ENCODE measurements at regions not wholly inside any gene's neighbourhood (a gene's known extent, or its start where the extent isn't known, plus 50 kb on each side); places are given as distances from the start of the nearest gene placed in this dataset.
"Not testable (repeated sequence)": the region's sequence is repeated elsewhere in the genome, so short reads cannot be mapped to it uniquely, and the experiment has no call there.

- DNase-seq (ENCODE audit: low spot score): no peak
- no peak for TF ChIP-seq CTCF (IDR thresholded peaks at IDR 0.05; ENCODE audit: extremely low read depth, missing control alignments)
Observed at GRCh38 chr7:42550706-42551470, 313.9 kb upstream of the GLI3 start.

GRCh38 chr7:42549866-42550485, 313.0 kb upstream of the GLI3 start:
- DNase-seq (ENCODE audit: low spot score): no peak
- TF ChIP-seq CTCF (IDR thresholded peaks at IDR 0.05; ENCODE audit: extremely low read depth, missing control alignments): no peak

GRCh38 chr7:42548816-42549611, 312.0 kb upstream of the GLI3 start:
- DNase-seq (ENCODE audit: low spot score): no peak

GRCh38 chr7:42545049-42545724, 308.2 kb upstream of the GLI3 start:
- DNase-seq (ENCODE audit: low spot score): no peak
- no peak for TF ChIP-seq CTCF (IDR thresholded peaks at IDR 0.05; ENCODE audit: extremely low read depth, missing control alignments)

More at GRCh38 chr7:42548816-42549611, 312.0 kb upstream of the GLI3 start:
- TF ChIP-seq CTCF (IDR thresholded peaks at IDR 0.05; ENCODE audit: extremely low read depth, missing control alignments): no peak

- TF ChIP-seq CTCF (IDR thresholded peaks at IDR 0.05; ENCODE audit: extremely low read depth, missing control alignments): no peak
- no peak for DNase-seq (ENCODE audit: low spot score)
Observed at GRCh38 chr7:42543953-42544352, 306.9 kb upstream of the GLI3 start.

- not testable (repeated sequence) for DNase-seq (ENCODE audit: low spot score)
Observed at GRCh38 chr7:42542446-42542845, 305.4 kb upstream of the GLI3 start.

- DNase-seq (ENCODE audit: low spot score): no peak
- no peak for TF ChIP-seq CTCF (IDR thresholded peaks at IDR 0.05; ENCODE audit: extremely low read depth, missing control alignments)
Observed at GRCh38 chr7:42534441-42534840, 297.4 kb upstream of the GLI3 start.
